ENCODE measurements at regions not wholly inside any gene's neighbourhood (a gene's known extent, or its start where the extent isn't known, plus 50 kb on each side); places are given as distances from the start of the nearest gene placed in this dataset.

DNA sequence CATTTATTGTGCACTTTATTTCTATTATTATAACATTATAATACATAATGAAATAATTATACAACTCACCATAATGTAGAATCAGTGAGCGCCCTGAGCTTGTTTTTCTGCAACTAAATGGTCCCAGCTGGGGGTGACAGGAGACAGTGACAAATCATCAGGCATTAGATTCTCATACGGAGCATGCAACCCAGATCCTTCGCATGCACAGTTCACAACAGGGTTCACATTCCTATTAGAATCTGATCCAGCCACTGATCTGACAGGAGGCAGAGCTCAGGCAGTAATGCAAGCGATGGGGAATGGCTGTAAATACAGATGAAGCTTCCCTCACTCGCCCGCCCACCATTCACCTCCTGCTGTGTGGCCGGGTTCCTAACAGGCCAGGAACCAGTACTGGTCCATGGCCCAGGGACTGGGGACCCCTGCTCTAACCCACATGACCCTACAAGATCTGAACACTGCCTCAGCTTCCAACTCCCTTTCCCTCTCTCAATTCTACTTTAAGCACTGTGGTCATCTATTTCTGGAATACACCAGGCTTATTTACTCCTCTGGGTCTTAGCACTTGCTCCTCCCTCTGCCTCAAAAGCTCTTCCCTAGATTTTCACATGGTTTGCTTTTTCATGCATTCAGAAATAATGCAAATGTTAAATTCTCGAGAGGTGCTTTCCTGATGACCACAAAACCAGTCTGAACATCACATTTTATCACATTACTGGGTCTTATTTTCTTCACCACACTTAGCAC lies 166.8 kb upstream of the HCCS start:
- TF ChIP-seq EP300 (IDR thresholded peaks at IDR 0.05) (no peak), CTCF (IDR thresholded peaks at IDR 0.05) (no peak)

Data from gastroesophageal sphincter (tissue), 3 donors.